GM12891 (cell line): ENCODE measurements at regions not wholly inside any gene's neighbourhood (a gene's known extent, or its start where the extent isn't known, plus 50 kb on each side); places are given as distances from the start of the nearest gene placed in this dataset.

Source experiments
- DNase-seq: peaks from one replicate; pipeline ENCODE4 v3.0.0; 2011; ENCODE audit warnings: low spot score; ENCODE audit not compliant: insufficient read length
- FAIRE-seq: peaks from 2 replicates; lab custom pipeline; 2011; peaks lifted over from hg19 to GRCh38; lab: Jason Lieb, UNC
- PAX5 ChIP-seq: IDR thresholded peaks from 2 replicates; pipeline ENCODE4 v1.6.1; 2011; ENCODE audit warnings: low read length, moderate library complexity, mild to moderate bottlenecking; ENCODE audit not compliant: insufficient read depth, severe bottlenecking
- POLR2A ChIP-seq: IDR thresholded peaks from 2 replicates; pipeline ENCODE4 v1.6.1; 2011; ENCODE audit warnings: low read depth, low read length, control low read depth
- POLR2AphosphoS5 ChIP-seq: IDR thresholded peaks from 2 replicates; pipeline ENCODE4 v1.6.1; 2011; ENCODE audit warnings: low read depth, low read length, control low read depth
- POU2F2 ChIP-seq: IDR thresholded peaks from 2 replicates; pipeline ENCODE4 v1.6.1; 2011; ENCODE audit warnings: low read depth, mild to moderate bottlenecking, control low read depth, low read length, moderate library complexity
- SPI1 ChIP-seq: IDR thresholded peaks from 2 replicates; pipeline ENCODE4 v1.6.1; 2011; ENCODE audit warnings: low read depth, low read length, control low read depth
- TAF1 ChIP-seq: IDR thresholded peaks from 2 replicates; pipeline ENCODE4 v1.6.1; 2011; ENCODE audit warnings: low read depth, low read length, control low read depth

GRCh38 chr13:78762825-78763224 lies 103.9 kb upstream of the OBI1 start:
- no peak for TF ChIP-seq SPI1
- TF ChIP-seq POU2F2 = no peak
- TF ChIP-seq POLR2AphosphoS5 = no peak
- TF ChIP-seq PAX5 = no peak
- TF ChIP-seq POLR2A = no peak
- no peak for TF ChIP-seq TAF1
- FAIRE-seq = no peak
- no peak for DNase-seq

GRCh38 chr13:78759704-78760103 lies 100.7 kb upstream of the OBI1 start:
- DNase-seq (no peak), FAIRE-seq (no peak)
- TF ChIP-seq SPI1 (no peak), POLR2AphosphoS5 (no peak), POU2F2 (no peak), TAF1 (no peak), PAX5 (no peak), POLR2A (no peak)

- no peak for DNase-seq
- no peak for TF ChIP-seq TAF1
- TF ChIP-seq POU2F2 = no peak
- TF ChIP-seq PAX5 = no peak
- no peak for TF ChIP-seq POLR2A
- TF ChIP-seq POLR2AphosphoS5 = no peak
- no peak for TF ChIP-seq SPI1
- FAIRE-seq = no peak
Observed at GRCh38 chr13:78758549-78758948, 99.6 kb upstream of the OBI1 start.

GRCh38 chr13:78753435-78753834 lies 94.5 kb upstream of the OBI1 start:
- TF ChIP-seq POLR2AphosphoS5 (no peak), POLR2A (no peak), SPI1 (no peak), POU2F2 (no peak)
- FAIRE-seq (no peak), DNase-seq (no peak)

- DNase-seq (no peak), FAIRE-seq (no peak)
- TF ChIP-seq POLR2A (no peak), POLR2AphosphoS5 (no peak), SPI1 (no peak), TAF1 (no peak), POU2F2 (no peak), PAX5 (no peak)
Observed at GRCh38 chr13:78750735-78751134, 91.8 kb upstream of the OBI1 start.

GRCh38 chr13:78743973-78744372 lies 85.0 kb upstream of the OBI1 start:
- DNase-seq = no peak
- FAIRE-seq = no peak
- TF ChIP-seq POLR2A = no peak
- TF ChIP-seq POU2F2 = no peak
- TF ChIP-seq PAX5 = no peak
- TF ChIP-seq TAF1 = no peak
- no peak for TF ChIP-seq POLR2AphosphoS5
- TF ChIP-seq SPI1 = no peak

GRCh38 chr13:78742659-78743058 lies 83.7 kb upstream of the OBI1 start:
- FAIRE-seq (no peak), DNase-seq (no peak)
- TF ChIP-seq PAX5 (no peak), POU2F2 (no peak), POLR2AphosphoS5 (no peak)

GRCh38 chr13:78736142-78736541 lies 77.2 kb upstream of the OBI1 start:
- FAIRE-seq (no peak), DNase-seq (no peak)
- TF ChIP-seq PAX5 (no peak), POU2F2 (no peak), POLR2AphosphoS5 (no peak), TAF1 (no peak), SPI1 (no peak), POLR2A (no peak)

- no peak for FAIRE-seq
- no peak for DNase-seq
- TF ChIP-seq POLR2A (no peak), SPI1 (no peak), TAF1 (no peak), PAX5 (no peak), POLR2AphosphoS5 (no peak), POU2F2 (no peak)
Observed at GRCh38 chr13:78732445-78733017, 73.6 kb upstream of the OBI1 start.

GRCh38 chr13:78722700-78723099 lies 63.7 kb upstream of the OBI1 start:
- DNase-seq (no peak), FAIRE-seq (no peak)
- TF ChIP-seq TAF1 (no peak), POU2F2 (no peak), POLR2AphosphoS5 (no peak), PAX5 (no peak), SPI1 (no peak), POLR2A (no peak)
